GM12875 (cell line): ENCODE measurements at regions not wholly inside any gene's neighbourhood (a gene's known extent, or its start where the extent isn't known, plus 50 kb on each side); places are given as distances from the start of the nearest gene placed in this dataset.

ENCODE experiments used
- H3K4me3 ChIP-seq: one replicate; pipeline ENCODE4 v1.5.1; 2011; ENCODE audit warnings: low read depth, low read length, control low read depth
- TF ChIP-seq, protein P1 (sequence below): IDR thresholded peaks from 2 replicates; pipeline ENCODE4 v1.5.1; 2011; ENCODE audit warnings: low read depth, mild to moderate bottlenecking, control low read depth, inconsistent platforms, low read length, moderate library complexity, borderline replicate concordance; ENCODE audit not compliant: insufficient read depth

DNA sequence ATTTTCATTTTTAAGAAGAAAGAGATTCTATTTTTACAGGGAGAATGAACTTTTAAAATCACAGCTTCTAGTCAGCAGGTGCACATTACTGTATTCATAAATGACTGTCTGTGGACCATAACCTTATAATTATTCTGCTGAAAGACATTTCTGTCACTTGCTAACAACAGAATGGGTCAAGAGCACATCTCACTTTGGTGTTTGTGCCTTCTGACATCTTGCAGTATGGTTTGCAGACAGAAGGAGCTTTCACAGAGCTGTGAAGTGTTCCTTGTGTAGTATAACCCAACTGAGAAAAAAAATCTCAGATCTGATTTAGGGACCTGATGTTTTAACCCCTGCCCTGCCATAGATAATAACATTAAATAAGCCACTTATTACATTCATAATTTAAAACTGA, 131.4 kb upstream of the CTSO start:
- no peak overlapping the region for H3K4me3 ChIP-seq
- TF ChIP-seq, protein P1, sequence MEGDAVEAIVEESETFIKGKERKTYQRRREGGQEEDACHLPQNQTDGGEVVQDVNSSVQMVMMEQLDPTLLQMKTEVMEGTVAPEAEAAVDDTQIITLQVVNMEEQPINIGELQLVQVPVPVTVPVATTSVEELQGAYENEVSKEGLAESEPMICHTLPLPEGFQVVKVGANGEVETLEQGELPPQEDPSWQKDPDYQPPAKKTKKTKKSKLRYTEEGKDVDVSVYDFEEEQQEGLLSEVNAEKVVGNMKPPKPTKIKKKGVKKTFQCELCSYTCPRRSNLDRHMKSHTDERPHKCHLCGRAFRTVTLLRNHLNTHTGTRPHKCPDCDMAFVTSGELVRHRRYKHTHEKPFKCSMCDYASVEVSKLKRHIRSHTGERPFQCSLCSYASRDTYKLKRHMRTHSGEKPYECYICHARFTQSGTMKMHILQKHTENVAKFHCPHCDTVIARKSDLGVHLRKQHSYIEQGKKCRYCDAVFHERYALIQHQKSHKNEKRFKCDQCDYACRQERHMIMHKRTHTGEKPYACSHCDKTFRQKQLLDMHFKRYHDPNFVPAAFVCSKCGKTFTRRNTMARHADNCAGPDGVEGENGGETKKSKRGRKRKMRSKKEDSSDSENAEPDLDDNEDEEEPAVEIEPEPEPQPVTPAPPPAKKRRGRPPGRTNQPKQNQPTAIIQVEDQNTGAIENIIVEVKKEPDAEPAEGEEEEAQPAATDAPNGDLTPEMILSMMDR = no peak

DNA sequence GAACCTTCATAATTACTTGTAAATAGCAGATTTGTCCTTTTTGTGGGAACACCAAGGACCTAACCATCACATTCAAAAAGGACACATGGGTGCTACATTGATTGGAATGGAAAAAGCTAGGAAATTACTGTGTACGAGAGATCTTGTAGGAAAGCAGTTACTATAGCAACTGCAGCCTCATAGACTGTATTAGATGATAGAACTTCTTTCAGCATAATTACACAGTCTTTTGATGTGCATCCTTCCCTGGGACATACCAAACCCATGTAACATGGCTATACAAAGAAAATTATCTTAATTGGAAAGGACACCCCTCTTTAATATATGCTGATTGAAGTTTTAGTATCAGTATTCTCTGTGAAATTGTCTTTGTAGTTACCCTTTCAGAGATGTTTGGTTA, 130.7 kb upstream of the CTSO start:
- TF ChIP-seq, protein P1 = no peak
- no peak overlapping the region for H3K4me3 ChIP-seq

DNA sequence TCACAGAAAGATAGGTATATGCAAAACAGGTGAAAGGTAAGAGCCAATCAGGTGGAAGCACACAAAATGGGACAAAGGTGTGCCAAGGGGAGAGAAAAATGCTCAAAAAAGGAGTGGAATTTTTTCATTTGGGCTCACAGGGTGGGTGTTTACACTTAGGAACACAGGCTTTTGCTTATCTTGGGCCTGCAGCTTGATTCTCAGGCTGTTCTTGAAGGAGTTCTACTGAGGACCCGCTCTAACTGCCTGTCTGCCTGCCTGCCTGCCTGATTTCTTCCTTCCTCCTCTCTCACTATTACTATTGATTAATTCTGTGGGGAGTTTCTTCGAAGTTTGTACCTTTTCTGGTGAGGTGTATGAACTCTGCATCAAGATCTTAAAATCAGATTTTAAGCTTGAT, 120.3 kb upstream of the CTSO start:
- TF ChIP-seq, protein P1 = no peak
- no peak overlapping the region for H3K4me3 ChIP-seq

DNA sequence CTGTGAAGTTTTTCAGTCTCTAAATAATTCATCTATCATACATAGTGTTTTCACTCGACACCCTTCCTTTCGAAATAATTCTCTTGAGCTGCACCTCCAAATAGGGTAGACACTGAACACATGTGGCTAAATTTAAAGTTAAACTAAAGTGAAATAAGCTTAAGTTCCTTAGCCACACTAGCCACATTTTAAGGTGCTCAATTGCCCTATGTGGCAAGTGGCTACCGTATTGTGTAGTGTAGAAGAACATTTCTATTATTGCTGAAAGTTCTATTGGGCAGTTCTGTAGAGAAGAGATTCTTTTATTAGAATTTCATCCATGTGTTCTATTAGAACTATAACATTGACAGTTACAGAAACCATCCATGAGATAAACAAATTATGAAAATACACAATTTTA, 107.0 kb upstream of the CTSO start:
- TF ChIP-seq, protein P1 = no peak
- H3K4me3 ChIP-seq = no peak overlapping the region

DNA sequence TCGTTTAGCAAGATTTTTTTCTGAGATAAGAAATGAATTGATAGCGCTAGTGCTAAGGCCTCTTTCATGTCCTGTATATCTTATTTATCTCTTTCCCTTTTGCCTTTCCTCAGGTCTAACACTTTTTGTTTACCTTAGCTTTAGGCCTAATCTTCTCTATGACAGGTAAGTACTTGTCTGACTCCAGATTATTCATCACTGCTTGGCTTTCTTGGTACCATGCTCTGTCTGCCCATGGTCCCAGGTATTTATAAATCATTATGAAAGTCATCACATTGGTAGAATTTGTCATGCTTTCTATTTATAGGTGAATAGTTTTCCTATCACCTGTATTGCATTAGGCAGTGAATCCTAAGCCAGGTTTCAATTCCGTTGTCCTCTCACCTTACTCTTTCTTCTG, 99.5 kb upstream of the CTSO start:
- TF ChIP-seq, protein P1 = no peak
- H3K4me3 ChIP-seq = no peak overlapping the region

DNA sequence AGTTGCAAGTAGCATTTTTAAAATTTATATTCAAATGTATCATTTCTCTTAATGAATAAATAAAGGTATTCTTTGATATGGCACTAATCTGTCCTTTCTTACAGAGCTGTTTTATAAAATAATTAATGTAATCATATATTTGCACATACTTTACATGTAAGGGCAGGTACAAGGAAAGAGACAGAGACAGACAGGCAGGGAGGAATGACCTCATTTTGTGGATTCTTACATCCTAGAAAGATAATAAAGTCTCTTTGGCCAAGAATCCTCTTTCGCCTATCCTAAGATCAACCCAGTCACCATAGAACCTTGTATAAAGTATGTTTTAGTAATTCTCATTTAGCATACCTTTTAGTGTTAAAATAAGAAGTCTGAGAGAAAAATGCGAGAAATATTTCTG, 98.5 kb upstream of the CTSO start:
- no peak overlapping the region for H3K4me3 ChIP-seq
- TF ChIP-seq, protein P1 = no peak

DNA sequence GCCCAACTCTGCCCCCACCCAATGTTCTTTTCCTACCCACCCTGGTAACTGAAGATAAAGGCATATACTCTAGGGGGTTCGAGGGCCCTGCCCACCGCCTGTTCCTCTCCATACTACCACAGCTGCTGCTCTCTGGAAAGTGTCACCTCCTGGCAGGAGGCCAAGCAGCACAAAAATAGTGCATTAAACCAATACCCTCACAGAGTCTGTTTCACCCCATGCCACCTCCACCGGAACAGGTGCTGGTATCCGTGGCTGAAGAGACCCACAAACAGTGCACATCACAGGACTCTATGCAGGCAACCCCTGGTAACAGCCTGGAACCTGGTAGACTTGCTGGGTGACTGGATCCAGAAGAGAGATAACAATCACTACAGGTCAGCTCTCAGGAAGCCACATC, 85.1 kb upstream of the CTSO start:
- TF ChIP-seq, protein P1 = no peak
- H3K4me3 ChIP-seq = no peak overlapping the region
